ENCODE measurements at regions not wholly inside any gene's neighbourhood (a gene's known extent, or its start where the extent isn't known, plus 50 kb on each side); places are given as distances from the start of the nearest gene placed in this dataset.

- Histone ChIP-seq H3K4me3 (ENCODE audit: low read length) (no peak overlapping the region), H3K36me3 (replicated peaks; ENCODE audit: insufficient read depth, low read length) (no peaks in the 10 kb centered on the region), H3K79me2 (ENCODE audit: low read length) (no peaks in the 10 kb centered on the region), H3F3A (ENCODE audit: insufficient read depth, low read length) (no peaks in the 10 kb centered on the region), H3K27me3 (replicated peaks; ENCODE audit: insufficient read depth, low read length) (no peaks in the 10 kb centered on the region), H4K20me1 (ENCODE audit: insufficient read depth, low read length) (no peaks in the 10 kb centered on the region), H3K9me3 (replicated peaks; ENCODE audit: insufficient read depth, low read length) (no peaks in the 10 kb centered on the region), H3K9ac (ENCODE audit: low read length) (no peak overlapping the region), H3K27ac (ENCODE audit: low read length) (no peak overlapping the region), H3K4me2 (ENCODE audit: low read depth, low read length) (no peak overlapping the region), H3K4me1 (ENCODE audit: low read length) (no peaks in the 10 kb centered on the region), H3K9me2 (replicated peaks; ENCODE audit: insufficient read depth, low read length) (no peaks in the 10 kb centered on the region), H2AFZ (ENCODE audit: low read length) (no peak overlapping the region)
- TF ChIP-seq CTCF (IDR thresholded peaks at IDR 0.05; ENCODE audit: low read length) (no peak), EZH2phosphoT487 (IDR thresholded peaks at IDR 0.05; ENCODE audit: low read length) (no peak), EZH2 (optimal IDR thresholded peaks at IDR 0.05; ENCODE audit: low read depth, low read length) (no peak)
- no peak for DNase-seq
Observed at GRCh38 chr6:114783783-114784182, 441.0 kb upstream of the HS3ST5 start.

DNA sequence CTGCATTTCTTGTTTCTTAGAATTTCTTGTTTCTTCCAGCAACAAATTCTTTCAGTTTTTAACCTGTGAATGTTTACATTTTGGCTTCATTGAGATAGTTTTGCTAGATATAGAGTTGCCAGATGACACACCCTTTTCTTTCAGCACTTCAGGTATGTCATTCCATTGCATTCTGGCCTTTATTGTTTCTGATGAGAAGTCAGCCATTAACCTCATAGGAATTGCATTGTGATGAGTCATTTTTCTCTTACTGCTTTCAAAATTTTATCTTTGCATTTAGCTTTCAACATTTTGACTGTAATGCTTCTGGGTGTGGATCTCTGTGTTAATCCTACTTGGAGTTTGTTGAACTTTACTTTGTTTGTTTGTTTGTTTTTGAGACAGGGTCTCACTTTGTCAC lies 440.3 kb upstream of the HS3ST5 start:
- no peak overlapping the region for H2AFZ ChIP-seq (ENCODE audit: low read length)
- TF ChIP-seq EZH2 (optimal IDR thresholded peaks at IDR 0.05; ENCODE audit: low read depth, low read length) (no peak), EZH2phosphoT487 (IDR thresholded peaks at IDR 0.05; ENCODE audit: low read length) (no peak), CTCF (IDR thresholded peaks at IDR 0.05; ENCODE audit: low read length) (no peak)
- no peak overlapping the region for H3K4me2 ChIP-seq (ENCODE audit: low read depth, low read length)
- no peaks in the 10 kb centered on the region for H3K36me3 ChIP-seq (replicated peaks; ENCODE audit: insufficient read depth, low read length)
- no peaks in the 10 kb centered on the region for H3K4me1 ChIP-seq (ENCODE audit: low read length)
- H3K79me2 ChIP-seq (ENCODE audit: low read length) = no peaks in the 10 kb centered on the region
- H3K27me3 ChIP-seq (replicated peaks; ENCODE audit: insufficient read depth, low read length) = no peaks in the 10 kb centered on the region
- no peak overlapping the region for H3K27ac ChIP-seq (ENCODE audit: low read length)
- no peaks in the 10 kb centered on the region for H3K9me3 ChIP-seq (replicated peaks; ENCODE audit: insufficient read depth, low read length)
- no peaks in the 10 kb centered on the region for H3F3A ChIP-seq (ENCODE audit: insufficient read depth, low read length)
- no peak overlapping the region for H3K4me3 ChIP-seq (ENCODE audit: low read length)
- DNase-seq = no peak
- no peaks in the 10 kb centered on the region for H4K20me1 ChIP-seq (ENCODE audit: insufficient read depth, low read length)
- no peak overlapping the region for H3K9ac ChIP-seq (ENCODE audit: low read length)
- no peaks in the 10 kb centered on the region for H3K9me2 ChIP-seq (replicated peaks; ENCODE audit: insufficient read depth, low read length)

GRCh38 chr6:114764866-114765265 lies 422.0 kb upstream of the HS3ST5 start:
- DNase-seq = no peak
- Histone ChIP-seq H3K4me2 (ENCODE audit: low read depth, low read length) (no peak overlapping the region), H3K9ac (ENCODE audit: low read length) (no peak overlapping the region), H3K79me2 (ENCODE audit: low read length) (no peaks in the 10 kb centered on the region), H3K4me3 (ENCODE audit: low read length) (no peak overlapping the region), H3K27me3 (replicated peaks; ENCODE audit: insufficient read depth, low read length) (no peaks in the 10 kb centered on the region), H3F3A (ENCODE audit: insufficient read depth, low read length) (no peaks in the 10 kb centered on the region), H3K4me1 (ENCODE audit: low read length) (no peaks in the 10 kb centered on the region), H3K27ac (ENCODE audit: low read length) (no peak overlapping the region), H3K9me3 (replicated peaks; ENCODE audit: insufficient read depth, low read length) (no peaks in the 10 kb centered on the region), H3K9me2 (replicated peaks; ENCODE audit: insufficient read depth, low read length) (no peaks in the 10 kb centered on the region), H3K36me3 (replicated peaks; ENCODE audit: insufficient read depth, low read length) (no peaks in the 10 kb centered on the region), H4K20me1 (ENCODE audit: insufficient read depth, low read length) (no peaks in the 10 kb centered on the region), H2AFZ (ENCODE audit: low read length) (no peak overlapping the region)
- TF ChIP-seq EZH2 (optimal IDR thresholded peaks at IDR 0.05; ENCODE audit: low read depth, low read length) (no peak), EZH2phosphoT487 (IDR thresholded peaks at IDR 0.05; ENCODE audit: low read length) (no peak), CTCF (IDR thresholded peaks at IDR 0.05; ENCODE audit: low read length) (no peak)
